Ishikawa (cell line): ENCODE measurements at regions not wholly inside any gene's neighbourhood (a gene's known extent, or its start where the extent isn't known, plus 50 kb on each side); places are given as distances from the start of the nearest gene placed in this dataset.

Experiments
- CEBPB ChIP-seq: IDR thresholded peaks from 2 replicates; pipeline ENCODE4 v1.6.1; 2012
- CREB1 ChIP-seq: IDR thresholded peaks from 2 replicates; pipeline ENCODE4 v1.6.1; 2012; ENCODE audit warnings: low read depth
- EGR1 ChIP-seq: IDR thresholded peaks from 2 replicates; pipeline ENCODE4 v1.6.1; 2012
- EP300 ChIP-seq: IDR thresholded peaks from 2 replicates; pipeline ENCODE4 v1.6.1; 2012; ENCODE audit warnings: borderline replicate concordance
- FOXM1 ChIP-seq: IDR thresholded peaks from 2 replicates; pipeline ENCODE4 v1.6.1; 2012; ENCODE audit warnings: low read depth, borderline replicate concordance
- MAX ChIP-seq: IDR thresholded peaks from 2 replicates; pipeline ENCODE4 v1.6.1; 2012
- NFIC ChIP-seq: IDR thresholded peaks from 2 replicates; pipeline ENCODE4 v1.6.1; 2012
- RAD21 ChIP-seq: IDR thresholded peaks from 2 replicates; pipeline ENCODE4 v1.6.1; 2012; ENCODE audit warnings: low read depth
- REST ChIP-seq: IDR thresholded peaks from 2 replicates; pipeline ENCODE4 v1.6.1; 2012; ENCODE audit warnings: low read depth, mild to moderate bottlenecking
- TAF1 ChIP-seq: IDR thresholded peaks from 2 replicates; pipeline ENCODE4 v1.6.1; 2012; ENCODE audit warnings: low read depth, mild to moderate bottlenecking
- TCF12 ChIP-seq: IDR thresholded peaks from 2 replicates; pipeline ENCODE4 v1.6.1; 2012; ENCODE audit warnings: low read depth
- TEAD4 ChIP-seq: IDR thresholded peaks from 2 replicates; pipeline ENCODE4 v1.6.1; 2012
- YY1 ChIP-seq: IDR thresholded peaks from 2 replicates; pipeline ENCODE4 v1.6.1; 2012; ENCODE audit warnings: low read depth
- ZBTB7A ChIP-seq: IDR thresholded peaks from 2 replicates; pipeline ENCODE4 v1.6.1; 2012; ENCODE audit warnings: low read depth
- TF ChIP-seq, protein P1 (sequence below): IDR thresholded peaks from 2 replicates; pipeline ENCODE4 v1.6.1; 2012

GRCh38 chr2:147782141-147782930 is 62.5 kb upstream of the ACVR2A start:
- TF ChIP-seq ZBTB7A (no peak), TCF12 (no peak), YY1 (no peak), REST (no peak), RAD21 (no peak), CREB1 (no peak), TAF1 (no peak), EP300 (no peak), FOXM1 (no peak), EGR1 (no peak), MAX (no peak)

- TF ChIP-seq TCF12 (no peak), FOXM1 (no peak), NFIC (no peak)
Observed at GRCh38 chr2:147779440-147779839, 65.4 kb upstream of the ACVR2A start.

DNA sequence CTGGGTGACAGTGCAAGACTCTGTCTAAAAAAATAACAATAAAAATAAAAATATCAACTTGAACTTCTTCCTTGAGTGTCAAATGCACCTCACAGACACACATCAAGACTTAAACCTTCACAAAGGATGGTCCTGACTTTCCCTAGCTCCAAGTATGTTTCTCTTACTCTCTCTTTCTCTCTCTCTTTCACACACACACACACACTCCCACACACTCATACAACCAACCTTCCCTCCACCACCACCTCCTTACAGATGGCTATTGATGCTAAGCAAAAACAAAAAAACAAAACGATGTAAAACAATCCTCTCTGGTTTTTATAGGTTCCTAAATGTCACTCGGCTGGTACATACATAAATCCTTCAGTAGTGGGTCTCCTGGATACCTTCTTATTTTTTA is 67.4 kb upstream of the ACVR2A start:
- no peak for TF ChIP-seq NFIC

- TF ChIP-seq TEAD4 (no peak), TAF1 (no peak), RAD21 (no peak), FOXM1 (no peak), ZBTB7A (no peak), REST (no peak), NFIC (no peak), YY1 (no peak), MAX (no peak), CEBPB (no peak), EGR1 (no peak), TCF12 (no peak), CREB1 (no peak), EP300 (no peak)
- TF ChIP-seq, protein P1, sequence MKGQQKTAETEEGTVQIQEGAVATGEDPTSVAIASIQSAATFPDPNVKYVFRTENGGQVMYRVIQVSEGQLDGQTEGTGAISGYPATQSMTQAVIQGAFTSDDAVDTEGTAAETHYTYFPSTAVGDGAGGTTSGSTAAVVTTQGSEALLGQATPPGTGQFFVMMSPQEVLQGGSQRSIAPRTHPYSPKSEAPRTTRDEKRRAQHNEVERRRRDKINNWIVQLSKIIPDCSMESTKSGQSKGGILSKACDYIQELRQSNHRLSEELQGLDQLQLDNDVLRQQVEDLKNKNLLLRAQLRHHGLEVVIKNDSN = no peak
Observed at GRCh38 chr2:147774805-147775204, 70.0 kb upstream of the ACVR2A start.

DNA sequence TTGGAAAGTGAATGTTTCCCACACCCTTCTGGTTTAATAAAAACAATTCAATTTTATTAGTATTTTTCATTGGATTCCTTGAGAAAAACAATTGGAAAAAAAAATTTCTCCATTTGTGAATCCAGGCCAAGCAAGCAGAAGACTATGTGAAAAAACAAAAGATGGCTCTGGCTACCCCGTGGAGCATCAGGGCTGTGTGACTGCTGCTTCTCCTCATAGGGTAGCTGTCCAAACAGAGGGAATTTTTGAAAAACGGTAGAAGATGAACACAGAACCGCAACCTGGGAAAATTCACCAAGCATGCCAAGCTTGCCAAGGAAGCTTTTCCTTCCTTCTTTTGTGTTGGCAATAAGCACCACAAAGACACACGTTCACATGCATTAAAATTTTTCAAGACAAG is 71.3 kb upstream of the ACVR2A start:
- TF ChIP-seq TCF12 (no peak), EGR1 (no peak), ZBTB7A (no peak), CREB1 (no peak), CEBPB (no peak), TAF1 (no peak), TEAD4 (no peak), FOXM1 (no peak), EP300 (no peak), NFIC (no peak), MAX (no peak), REST (no peak), RAD21 (no peak), YY1 (no peak)
- TF ChIP-seq, protein P1 = no peak
